GM23248 (cell line): ENCODE measurements at regions not wholly inside any gene's neighbourhood (a gene's known extent, or its start where the extent isn't known, plus 50 kb on each side); places are given as distances from the start of the nearest gene placed in this dataset.

Source experiments
- EZH2 ChIP-seq: fragments of 200-600 bp; sonication (generic); IDR thresholded peaks from 2 replicates; pipeline ENCODE4 v1.6.1; 2018; ENCODE audit warnings: antibody characterized with exemption, mild to moderate bottlenecking; ENCODE audit not compliant: insufficient read depth, poor library complexity, severe bottlenecking
- EZH2phosphoT487 ChIP-seq: fragments of 200-600 bp; sonication (generic); IDR thresholded peaks from 2 replicates; pipeline ENCODE4 v1.6.1; 2018; ENCODE audit warnings: antibody characterized with exemption, moderate library complexity, mild to moderate bottlenecking, low read depth; ENCODE audit not compliant: insufficient read depth

- TF ChIP-seq EZH2phosphoT487 (no peak), EZH2 (no peak)
Observed at GRCh38 chr13:89803839-89804238, 1543.6 kb upstream of the MIR17HG start.
